IPS-NIHi7 (cell line): ENCODE measurements at regions not wholly inside any gene's neighbourhood (a gene's known extent, or its start where the extent isn't known, plus 50 kb on each side); places are given as distances from the start of the nearest gene placed in this dataset.

Experiments
- DNase-seq: peaks from one replicate; pipeline ENCODE4 v3.0.0; 2012; ENCODE audit warnings: mixed read lengths; ENCODE audit errors: extremely low spot score

- DNase-seq, result no peak
These were observed 375.9 kb downstream of the GPM6A start for GRCh38 chr4:175436196-175436595.

- no peak for DNase-seq
These were observed 371.3 kb downstream of the GPM6A start for GRCh38 chr4:175440786-175441185.

GRCh38 chr4:175441256-175441655 is 370.8 kb downstream of the GPM6A start:
- DNase-seq, result no peak

- DNase-seq, result no peak
These were observed 368.5 kb downstream of the GPM6A start for GRCh38 chr4:175443547-175443946.

GRCh38 chr4:175444512-175444911 is 367.6 kb downstream of the GPM6A start:
- no peak for DNase-seq

GRCh38 chr4:175447016-175447415 is 365.0 kb downstream of the GPM6A start:
- DNase-seq, result no peak

- no peak for DNase-seq
These were observed 361.6 kb downstream of the GPM6A start for GRCh38 chr4:175450446-175450845.

- no peak for DNase-seq
These were observed 360.7 kb downstream of the GPM6A start for GRCh38 chr4:175451238-175451965.

GRCh38 chr4:175453456-175453855 is 358.6 kb downstream of the GPM6A start:
- no peak for DNase-seq

- DNase-seq, result no peak
These were observed 355.9 kb downstream of the GPM6A start for GRCh38 chr4:175456131-175456530.

- no peak for DNase-seq
These were observed 354.1 kb downstream of the GPM6A start for GRCh38 chr4:175457956-175458355.

GRCh38 chr4:175459571-175459970 is 352.5 kb downstream of the GPM6A start:
- no peak for DNase-seq

- DNase-seq, result no peak
These were observed 351.6 kb downstream of the GPM6A start for GRCh38 chr4:175460414-175460813.

- DNase-seq, result peak; percentile 18
These were observed 342.6 kb downstream of the GPM6A start for GRCh38 chr4:175469514-175469913.

GRCh38 chr4:175470131-175470530 is 341.9 kb downstream of the GPM6A start:
- DNase-seq, result no peak

GRCh38 chr4:175480404-175480803 is 331.7 kb downstream of the GPM6A start:
- DNase-seq, result no peak

- DNase-seq, result no peak
These were observed 312.2 kb downstream of the GPM6A start for GRCh38 chr4:175499735-175500352.

GRCh38 chr4:175504318-175504717 is 307.7 kb downstream of the GPM6A start:
- no peak for DNase-seq

GRCh38 chr4:175509320-175509719 is 302.7 kb downstream of the GPM6A start:
- DNase-seq, result peak; percentile 62

GRCh38 chr4:175511861-175512260 is 300.2 kb downstream of the GPM6A start:
- DNase-seq, result no peak

GRCh38 chr4:175514174-175514573 is 297.9 kb downstream of the GPM6A start:
- DNase-seq, result no peak

GRCh38 chr4:175530655-175531054 is 281.4 kb downstream of the GPM6A start:
- DNase-seq, result no peak

- no peak for DNase-seq
These were observed 280.5 kb downstream of the GPM6A start for GRCh38 chr4:175531405-175532091.
